B cell (primary cell): ENCODE measurements at regions not wholly inside any gene's neighbourhood (a gene's known extent, or its start where the extent isn't known, plus 50 kb on each side); places are given as distances from the start of the nearest gene placed in this dataset.

Experiments used
- ATAC-seq: fragments of 200-7000 bp; cut with Tn5 transposase; one replicate; pipeline ENCODE4 v1.10.0; 2021; ENCODE audit warnings: low read depth, mild to moderate bottlenecking, moderate number of reproducible peaks, moderate library complexity
- CTCF ChIA-PET: fragments of 350-600 bp; sonication (Branson Sonifier 250); formaldehyde crosslinking; loops from one replicate; lab custom pipeline; 2021; ENCODE audit warnings: antibody characterized with exemption, inconsistent platforms; lab: Charles Lee
- POLR2A ChIA-PET: fragments of 350-600 bp; sonication (Branson Sonifier 250); formaldehyde crosslinking; loops from one replicate; lab custom pipeline; 2021; ENCODE audit warnings: antibody characterized with exemption; lab: Charles Lee
- DNase-seq: peaks from one replicate; pipeline ENCODE4 v3.0.0; 2013
- H2AFZ ChIP-seq: 2 replicates; pipeline ENCODE4 v1.6.1; 2012; ENCODE audit warnings: mild to moderate bottlenecking, low read depth, low read length; ENCODE audit not compliant: insufficient read depth, poor library complexity, severe bottlenecking
- H3K27ac ChIP-seq, 2 donors: 1 replicate in 1 of 2; 2 replicates in 1 of 2; pipeline ENCODE4 v1.5.1; 2012 to 2013; ENCODE audit warnings: low read length in 2 of 2, mild to moderate bottlenecking in 2 of 2, moderate library complexity in 1 of 2
- H3K27me3 ChIP-seq, 4 experiments: fragments of 200-600 bp in 1 of 4; sonication (generic) in 1 of 4; replicated peaks in 1 of 4; 1 replicate in 2 of 4; 2 replicates in 2 of 4; pipeline versions ENCODE4 v1.6.1 to v1.7.0; 2013 to 2016; ENCODE audit warnings: low read length in 3 of 4, mild to moderate bottlenecking in 2 of 4, mixed read lengths in 1 of 4, moderate library complexity in 1 of 4; ENCODE audit not compliant: insufficient read depth in 4 of 4, control insufficient read depth in 3 of 4; ENCODE audit errors: control extremely low read depth in 1 of 4
- H3K36me3 ChIP-seq, 2 experiments: replicated peaks in 1 of 2; 1 replicate in 1 of 2; 2 replicates in 1 of 2; pipeline versions ENCODE4 v1.6.1 to v1.7.1; 2013; ENCODE audit warnings: low read length in 1 of 2; ENCODE audit not compliant: insufficient read depth in 2 of 2, control insufficient read depth in 1 of 2; ENCODE audit errors: control extremely low read depth in 1 of 2, extremely low read depth in 1 of 2
- H3K4me1 ChIP-seq, 2 donors: fragments of 200-600 bp in 1 of 2; sonication (generic) in 1 of 2; 1 replicate in 1 of 2; 2 replicates in 1 of 2; pipeline versions ENCODE4 v1.5.1 to v1.6.1; 2013 to 2017; ENCODE audit warnings: low read length in 2 of 2; ENCODE audit not compliant: control insufficient read depth in 2 of 2, insufficient read depth in 2 of 2
- H3K4me2 ChIP-seq: replicated peaks from 2 replicates; pipeline ENCODE3; 2012; ENCODE audit warnings: mild to moderate bottlenecking, low read depth, low read length; ENCODE audit not compliant: poor library complexity, severe bottlenecking
- H3K4me3 ChIP-seq, 5 experiments: fragments of 200-600 bp in 1 of 5; sonication (generic) in 1 of 5; 1 replicate in 3 of 5; 2 replicates in 2 of 5; pipeline versions ENCODE4 v1.5.1 to v1.7.0; 2011 to 2016; ENCODE audit warnings: low read length in 4 of 5, mild to moderate bottlenecking in 4 of 5, low read depth in 2 of 5, control low read depth in 1 of 5, moderate library complexity in 1 of 5; ENCODE audit not compliant: insufficient read depth in 1 of 5; ENCODE audit errors: control extremely low read depth in 1 of 5, extremely low read depth in 1 of 5
- H3K79me2 ChIP-seq: fragments of 200-600 bp; sonication (generic); one replicate; pipeline ENCODE4 v1.6.0; 2016; ENCODE audit warnings: low read length; ENCODE audit not compliant: control insufficient read depth, insufficient read depth
- H3K9ac ChIP-seq: fragments of 200-600 bp; sonication (generic); 2 replicates; pipeline ENCODE4 v1.6.1; 2017; ENCODE audit warnings: mild to moderate bottlenecking, low read length, moderate library complexity
- H3K9me3 ChIP-seq, 3 donors: one replicate each; pipeline versions ENCODE4 v1.6.1 to v1.7.1; 2013; ENCODE audit warnings: low read length in 2 of 3; ENCODE audit not compliant: control insufficient read depth in 2 of 3, insufficient read depth in 1 of 3; ENCODE audit errors: control extremely low read depth in 1 of 3
- H4K20me1 ChIP-seq: 2 replicates; pipeline ENCODE4 v1.6.0; 2012; ENCODE audit warnings: mild to moderate bottlenecking, low read length; ENCODE audit not compliant: insufficient read depth, control insufficient read depth, poor library complexity, severe bottlenecking
- H3K27ac Mint-ChIP-seq: one replicate; pipeline ENCODE4 v1.8.0; 2021; ENCODE audit warnings: mixed read lengths
- H3K27me3 Mint-ChIP-seq: one replicate; pipeline ENCODE4 v1.8.0; 2021; ENCODE audit warnings: mixed read lengths
- H3K4me1 Mint-ChIP-seq: one replicate; pipeline ENCODE4 v1.8.0; 2021; ENCODE audit warnings: mixed read lengths
- H3K4me3 Mint-ChIP-seq: one replicate; pipeline ENCODE4 v1.8.0; 2021; ENCODE audit warnings: mixed read lengths
- H3K9me3 Mint-ChIP-seq: one replicate; pipeline ENCODE4 v1.8.0; 2022; ENCODE audit warnings: mixed read lengths; ENCODE audit not compliant: insufficient read depth
- EZH2 ChIP-seq: IDR thresholded peaks from 2 replicates; pipeline ENCODE4 v1.6.1; 2012; ENCODE audit warnings: borderline replicate concordance, low read depth, mild to moderate bottlenecking, moderate library complexity, low read length; ENCODE audit not compliant: insufficient read depth, poor library complexity, severe bottlenecking
- WGBS: methylation state at CpG from one replicate; pipeline ENCODE4 v1.1.5; 2013; ENCODE audit warnings: missing lambda C conversion rate; ENCODE audit not compliant: insufficient coverage; 5-methylcytosine and 5-hydroxymethylcytosine counted together
- intact Hi-C: fragments of 100-400 bp; cut with micrococcal nuclease; formaldehyde crosslinking; loops from one replicate; pipeline ENCODE4 v1.10.0; 2022
- TF ChIP-seq, protein P1 (sequence below): fragments of 200-600 bp; IDR thresholded peaks from one replicate; pipeline ENCODE4 v1.8.0; 2022; ENCODE audit warnings: antibody characterized with exemption, mild to moderate bottlenecking

DNA sequence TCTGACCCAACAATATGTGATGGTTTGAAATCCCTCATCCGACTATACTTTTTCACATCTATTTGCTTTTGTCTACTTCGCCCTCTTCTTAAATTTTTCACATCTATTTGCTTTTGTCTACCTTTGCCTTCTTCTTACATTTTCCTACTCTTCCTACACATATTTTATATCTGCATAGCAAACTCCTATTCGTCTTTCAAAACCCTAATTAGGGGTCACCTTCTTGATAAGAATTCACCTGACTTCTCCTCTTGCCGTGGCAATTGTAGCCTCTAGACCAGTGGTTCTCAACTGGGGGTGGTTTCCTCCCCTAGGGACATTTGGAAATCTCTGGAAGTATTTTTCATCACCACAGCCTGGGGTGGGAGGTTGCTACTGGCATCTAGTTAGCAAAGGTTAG, 607.4 kb downstream of the NTRK3 start:
- no peak for ATAC-seq
- no peak for DNase-seq
- H3K4me3 ChIP-seq: no peak overlapping the region
- H3K9ac ChIP-seq: no peak overlapping the region
- no peaks in the 10 kb centered on the region for H3K27me3 ChIP-seq
- H3K4me1 ChIP-seq: no peaks in the 10 kb centered on the region
- no peaks in the 10 kb centered on the region for H3K27me3 Mint-ChIP-seq
- H3K36me3 ChIP-seq: no peaks in the 10 kb centered on the region
- no peak overlapping the region for H3K4me3 Mint-ChIP-seq
- H3K4me1 Mint-ChIP-seq: no peaks in the 10 kb centered on the region
- no peak overlapping the region for H3K4me2 ChIP-seq
- POLR2A ChIA-PET: no interaction called here
- TF ChIP-seq EZH2: no peak
- no peaks in the 10 kb centered on the region for H3K9me3 ChIP-seq
- H4K20me1 ChIP-seq: no peaks in the 10 kb centered on the region
- intact Hi-C loops: no loop called here
- H3K9me3 Mint-ChIP-seq: no peaks in the 10 kb centered on the region
- H3K27ac Mint-ChIP-seq: no peak overlapping the region
- no peak overlapping the region for H2AFZ ChIP-seq
- no peaks in the 10 kb centered on the region for H3K79me2 ChIP-seq
- WGBS: 100% methylated on average over 3 of the region's 4 CpGs
- CTCF ChIA-PET: no interaction called here
- no peak overlapping the region for H3K27ac ChIP-seq

DNA sequence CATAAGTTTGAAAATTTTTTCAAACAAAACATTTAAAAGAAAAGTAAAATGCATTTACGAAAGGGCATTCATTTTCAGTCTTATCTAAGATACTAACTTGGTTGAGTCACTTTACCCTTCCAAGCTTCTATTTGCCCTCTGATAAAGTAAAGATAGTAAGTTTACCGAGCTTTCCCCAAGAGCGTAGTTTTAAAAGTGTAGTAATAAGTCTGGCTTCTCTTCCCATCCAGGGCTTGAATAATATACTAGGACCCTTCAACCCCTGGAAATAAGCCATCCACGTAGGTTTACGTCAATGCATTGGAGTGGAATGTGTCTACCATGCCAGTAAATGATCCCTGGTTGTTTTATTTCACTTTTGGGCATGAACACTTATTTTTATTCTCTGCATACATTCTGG, 608.3 kb downstream of the NTRK3 start:
- POLR2A ChIA-PET: no interaction called here
- Histone ChIP-seq H3K79me2 (no peaks in the 10 kb centered on the region), H3K27me3 (no peaks in the 10 kb centered on the region), H4K20me1 (no peaks in the 10 kb centered on the region), H3K36me3 (no peaks in the 10 kb centered on the region), H2AFZ (no peak overlapping the region), H3K4me2 (no peak overlapping the region), H3K9me3 (no peaks in the 10 kb centered on the region), H3K4me3 (no peak overlapping the region), H3K4me1 (no peaks in the 10 kb centered on the region), H3K9ac (no peak overlapping the region), H3K27ac (no peak overlapping the region)
- H3K27ac Mint-ChIP-seq: no peak overlapping the region
- no peak for ATAC-seq
- CTCF ChIA-PET: no interaction called here
- H3K4me3 Mint-ChIP-seq: no peak overlapping the region
- H3K9me3 Mint-ChIP-seq: no peaks in the 10 kb centered on the region
- no peaks in the 10 kb centered on the region for H3K27me3 Mint-ChIP-seq
- TF ChIP-seq EZH2: no peak
- TF ChIP-seq, protein P1, sequence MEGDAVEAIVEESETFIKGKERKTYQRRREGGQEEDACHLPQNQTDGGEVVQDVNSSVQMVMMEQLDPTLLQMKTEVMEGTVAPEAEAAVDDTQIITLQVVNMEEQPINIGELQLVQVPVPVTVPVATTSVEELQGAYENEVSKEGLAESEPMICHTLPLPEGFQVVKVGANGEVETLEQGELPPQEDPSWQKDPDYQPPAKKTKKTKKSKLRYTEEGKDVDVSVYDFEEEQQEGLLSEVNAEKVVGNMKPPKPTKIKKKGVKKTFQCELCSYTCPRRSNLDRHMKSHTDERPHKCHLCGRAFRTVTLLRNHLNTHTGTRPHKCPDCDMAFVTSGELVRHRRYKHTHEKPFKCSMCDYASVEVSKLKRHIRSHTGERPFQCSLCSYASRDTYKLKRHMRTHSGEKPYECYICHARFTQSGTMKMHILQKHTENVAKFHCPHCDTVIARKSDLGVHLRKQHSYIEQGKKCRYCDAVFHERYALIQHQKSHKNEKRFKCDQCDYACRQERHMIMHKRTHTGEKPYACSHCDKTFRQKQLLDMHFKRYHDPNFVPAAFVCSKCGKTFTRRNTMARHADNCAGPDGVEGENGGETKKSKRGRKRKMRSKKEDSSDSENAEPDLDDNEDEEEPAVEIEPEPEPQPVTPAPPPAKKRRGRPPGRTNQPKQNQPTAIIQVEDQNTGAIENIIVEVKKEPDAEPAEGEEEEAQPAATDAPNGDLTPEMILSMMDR: no peak
- no peaks in the 10 kb centered on the region for H3K4me1 Mint-ChIP-seq
- DNase-seq: no peak
- intact Hi-C loops: no loop called here
- no CpG with 5 or more reads among the region's 5 CpGs for WGBS
